Neuronal stem cell (in vitro differentiated cells): ENCODE measurements at regions not wholly inside any gene's neighbourhood (a gene's known extent, or its start where the extent isn't known, plus 50 kb on each side); places are given as distances from the start of the nearest gene placed in this dataset.

Experiments used
- DNase-seq: peaks from one replicate; pipeline ENCODE4 v3.0.0-alpha.2; 2013; ENCODE audit warnings: low spot score
- H2AFZ ChIP-seq: one replicate; pipeline ENCODE4 v1.6.1; 2013; ENCODE audit warnings: mild to moderate bottlenecking, low read length, inconsistent platforms
- H2AK5ac ChIP-seq: 2 replicates; pipeline ENCODE4 v1.6.1; 2013; ENCODE audit warnings: low read depth, mild to moderate bottlenecking, inconsistent platforms, low read length, moderate library complexity, mixed read lengths
- H2BK120ac ChIP-seq: 2 replicates; pipeline ENCODE4 v1.6.1; 2013; ENCODE audit warnings: low read depth, mild to moderate bottlenecking, inconsistent platforms, low read length, moderate library complexity, mixed read lengths
- H2BK12ac ChIP-seq: one replicate; pipeline ENCODE4 v1.6.1; 2013; ENCODE audit warnings: low read length, inconsistent platforms
- H2BK15ac ChIP-seq: 2 replicates; pipeline ENCODE4 v1.6.1; 2013; ENCODE audit warnings: mild to moderate bottlenecking, low read length, inconsistent platforms, mixed read lengths
- H2BK5ac ChIP-seq: one replicate; pipeline ENCODE4 v1.6.1; 2013; ENCODE audit warnings: inconsistent platforms, mild to moderate bottlenecking, low read length, moderate library complexity
- H3K14ac ChIP-seq: one replicate; pipeline ENCODE4 v1.6.1; 2013; ENCODE audit warnings: low read length, inconsistent platforms
- H3K18ac ChIP-seq: 2 replicates; pipeline ENCODE4 v1.6.1; 2013; ENCODE audit warnings: low read length, inconsistent platforms
- H3K23ac ChIP-seq: 2 replicates; pipeline ENCODE4 v1.6.1; 2013; ENCODE audit warnings: low read depth, mild to moderate bottlenecking, mixed read lengths, low read length, inconsistent platforms; ENCODE audit not compliant: poor library complexity
- H3K27ac ChIP-seq: replicated peaks from 3 replicates; pipeline ENCODE4 v1.5.1; 2013; ENCODE audit warnings: low read length, inconsistent platforms
- H3K27me3 ChIP-seq, 3 experiments: 2 replicates each; pipeline ENCODE4 v1.6.1; 2013; ENCODE audit warnings: low read length in 3 of 3, mild to moderate bottlenecking in 2 of 3, inconsistent platforms in 1 of 3, low read depth in 1 of 3, mixed read lengths in 1 of 3, moderate library complexity in 1 of 3; ENCODE audit not compliant: control insufficient read depth in 3 of 3, insufficient read depth in 3 of 3
- H3K36me3 ChIP-seq, 2 donors: replicated peaks in 1 of 2; 2 replicates each; pipeline ENCODE4 v1.6.1; 2013; ENCODE audit warnings: low read length in 2 of 2; ENCODE audit not compliant: control insufficient read depth in 2 of 2, insufficient read depth in 2 of 2
- H3K4ac ChIP-seq: 2 replicates; pipeline ENCODE4 v1.6.1; 2013; ENCODE audit warnings: inconsistent platforms, mild to moderate bottlenecking, low read length, moderate library complexity
- H3K4me1 ChIP-seq, 2 donors: 1 replicate in 1 of 2; 2 replicates in 1 of 2; pipeline ENCODE4 v1.6.1; 2013; ENCODE audit warnings: low read length in 2 of 2, low read depth in 1 of 2; ENCODE audit not compliant: control insufficient read depth in 2 of 2, insufficient read depth in 1 of 2
- H3K4me2 ChIP-seq: one replicate; pipeline ENCODE4 v1.6.1; 2013; ENCODE audit warnings: mild to moderate bottlenecking, low read length, inconsistent platforms; ENCODE audit not compliant: insufficient read depth, poor library complexity, severe bottlenecking
- H3K4me3 ChIP-seq, 2 donors: 2 replicates each; pipeline ENCODE4 v1.5.1; 2013; ENCODE audit warnings: low read length in 2 of 2, mild to moderate bottlenecking in 2 of 2, inconsistent platforms in 1 of 2, moderate library complexity in 1 of 2
- H3K79me1 ChIP-seq: one replicate; pipeline ENCODE4 v1.6.1; 2013; ENCODE audit warnings: low read depth, mild to moderate bottlenecking, inconsistent platforms, low read length, moderate library complexity
- H3K9ac ChIP-seq: one replicate; pipeline ENCODE4 v1.6.1; 2013; ENCODE audit warnings: mild to moderate bottlenecking, low read depth, low read length, inconsistent platforms; ENCODE audit not compliant: poor library complexity
- H3K9me3 ChIP-seq, 2 donors: replicated peaks in 1 of 2; 2 replicates each; pipeline versions ENCODE3 to v1.6.1; 2013; ENCODE audit warnings: low read length in 2 of 2, mild to moderate bottlenecking in 2 of 2, inconsistent platforms in 1 of 2, low read depth in 1 of 2, mixed read lengths in 1 of 2, moderate library complexity in 1 of 2; ENCODE audit not compliant: control insufficient read depth in 2 of 2, insufficient read depth in 1 of 2
- H4K8ac ChIP-seq: one replicate; pipeline ENCODE4 v1.6.1; 2013; ENCODE audit warnings: low read depth, mild to moderate bottlenecking, inconsistent platforms, low read length, moderate library complexity
- H4K91ac ChIP-seq: one replicate; pipeline ENCODE4 v1.6.1; 2013; ENCODE audit warnings: low read length, low read depth, mild to moderate bottlenecking, inconsistent platforms; ENCODE audit not compliant: poor library complexity
- WGBS, 2 donors: extraction: QIAGEN DNeasy Blood & Tissue Kit; methylation state at CpG; one replicate each; pipeline ENCODE4 v1.1.7; 2013; ENCODE audit warnings: missing lambda C conversion rate in 2 of 2, mixed read lengths in 1 of 2; ENCODE audit not compliant: insufficient read length in 2 of 2, insufficient replicate concordance in 1 of 2; ENCODE audit errors: extremely low coverage in 2 of 2; 5-methylcytosine and 5-hydroxymethylcytosine counted together

DNA sequence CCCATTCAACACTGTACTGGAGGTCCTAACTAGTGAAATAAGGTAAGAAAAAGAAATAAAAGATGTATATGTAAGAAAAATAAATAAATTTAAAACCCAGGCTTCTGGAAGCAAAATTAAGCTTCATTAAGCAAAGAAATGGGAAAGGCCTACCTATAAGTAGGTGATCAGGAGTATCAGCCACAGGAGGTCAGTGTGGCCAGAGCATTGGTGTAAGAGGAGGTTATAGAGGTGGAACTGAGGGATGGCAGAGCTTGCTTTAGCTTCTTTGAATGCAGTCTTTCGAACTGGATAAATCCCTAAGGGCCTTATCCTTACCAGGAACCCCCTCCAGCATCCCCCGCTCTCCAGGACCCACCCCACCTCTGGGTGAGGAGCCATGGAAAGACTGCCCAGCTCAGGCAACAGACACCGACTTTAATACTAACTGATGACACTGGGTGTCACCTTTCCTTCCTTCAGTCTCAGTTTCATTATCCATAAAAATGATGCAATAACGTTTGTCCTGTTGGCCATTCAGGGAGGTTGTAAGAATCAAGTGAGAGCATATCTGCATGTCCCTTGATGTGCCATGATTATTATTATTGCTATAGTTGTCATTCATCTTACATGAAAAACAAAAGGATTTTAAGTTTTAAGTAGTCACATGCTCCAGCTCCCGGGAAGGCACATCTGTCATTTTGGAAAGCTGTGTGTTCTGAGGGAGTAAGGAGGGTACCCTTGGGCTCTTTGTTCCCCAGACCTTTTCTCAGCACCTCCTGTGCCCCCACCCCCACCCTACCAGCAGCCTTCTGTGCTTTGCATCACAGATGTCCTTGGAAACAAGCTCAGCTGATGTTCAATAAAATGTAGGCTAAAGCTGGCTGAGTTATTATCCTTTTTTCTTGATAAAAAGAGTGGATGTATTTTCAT, 50.8 kb upstream of the CTNNA1 start:
- no peak overlapping the region for H3K27ac ChIP-seq
- H3K27me3 ChIP-seq = peaks cover 0 to 13% (median 0%) of the 10 kb centered on the region in 3 experiments
- H3K4me3 ChIP-seq = no peak overlapping the region
- H3K9ac ChIP-seq = no peak overlapping the region
- H3K4me1 ChIP-seq = peaks cover 3 to 4% of the 10 kb centered on the region in 2 donors
- H3K79me1 ChIP-seq = no peaks in the 10 kb centered on the region
- no peak overlapping the region for H2BK5ac ChIP-seq
- no peak overlapping the region for H2AK5ac ChIP-seq
- no peak overlapping the region for H3K4ac ChIP-seq
- WGBS, 2 donors = no CpG with 5 or more reads among the region's 5 CpGs
- H3K9me3 ChIP-seq = no peaks in the 10 kb centered on the region
- H3K23ac ChIP-seq = no peak overlapping the region
- no peak overlapping the region for H2BK12ac ChIP-seq
- no peak overlapping the region for H3K18ac ChIP-seq
- no peak overlapping the region for H3K14ac ChIP-seq
- no peak overlapping the region for H4K8ac ChIP-seq
- no peak for DNase-seq
- no peak overlapping the region for H2BK15ac ChIP-seq
- no peak overlapping the region for H3K4me2 ChIP-seq
- no peaks in the 10 kb centered on the region for H3K36me3 ChIP-seq
- peak overlapping the region; percentile 25 for H2AFZ ChIP-seq
- H2BK120ac ChIP-seq = no peak overlapping the region
- H4K91ac ChIP-seq = no peak overlapping the region

- H2BK5ac ChIP-seq = no peak overlapping the region
- no peaks in the 10 kb centered on the region for H3K79me1 ChIP-seq
- no peak overlapping the region for H2BK120ac ChIP-seq
- DNase-seq = no peak
- H3K4me1 ChIP-seq = peaks cover 3 to 4% of the 10 kb centered on the region in 2 donors
- no peak overlapping the region for H3K4me2 ChIP-seq
- peaks cover 0 to 15% (median 0%) of the 10 kb centered on the region in 3 experiments for H3K27me3 ChIP-seq
- H3K9ac ChIP-seq = no peak overlapping the region
- no peak overlapping the region for H4K91ac ChIP-seq
- no peak overlapping the region for H2BK15ac ChIP-seq
- H3K27ac ChIP-seq = no peak overlapping the region
- no peak overlapping the region for H3K4ac ChIP-seq
- H3K18ac ChIP-seq = no peak overlapping the region
- no peak overlapping the region for H3K14ac ChIP-seq
- no CpG with 5 or more reads among the region's 3 CpGs for WGBS, 2 donors
- H3K9me3 ChIP-seq = no peaks in the 10 kb centered on the region
- H4K8ac ChIP-seq = no peak overlapping the region
- H3K36me3 ChIP-seq = no peaks in the 10 kb centered on the region
- no peak overlapping the region for H2BK12ac ChIP-seq
- H2AFZ ChIP-seq = no peak overlapping the region
- no peak overlapping the region for H2AK5ac ChIP-seq
- H3K23ac ChIP-seq = no peak overlapping the region
- H3K4me3 ChIP-seq = no peak overlapping the region
Observed at GRCh38 chr5:138701678-138702077, 51.5 kb upstream of the CTNNA1 start.

GRCh38 chr5:138700581-138701362, 52.5 kb upstream of the CTNNA1 start:
- Histone ChIP-seq H3K27me3 (peaks cover 0 to 15% (median 0%) of the 10 kb centered on the region in 3 experiments), H3K18ac (no peak overlapping the region), H2BK5ac (no peak overlapping the region), H3K79me1 (no peaks in the 10 kb centered on the region), H2BK15ac (no peak overlapping the region), H3K23ac (no peak overlapping the region), H4K91ac (no peak overlapping the region), H3K4ac (no peak overlapping the region), H2AK5ac (no peak overlapping the region), H3K27ac (no peak overlapping the region), H2AFZ (no peak overlapping the region), H4K8ac (no peak overlapping the region), H3K4me2 (no peak overlapping the region), H2BK120ac (no peak overlapping the region), H3K9ac (no peak overlapping the region), H2BK12ac (no peak overlapping the region), H3K14ac (no peak overlapping the region), H3K4me3 (no peak overlapping the region), H3K36me3 (no peaks in the 10 kb centered on the region), H3K4me1 (peaks cover 3 to 5% of the 10 kb centered on the region in 2 donors), H3K9me3 (no peaks in the 10 kb centered on the region)
- no peak for DNase-seq
- no CpG with 5 or more reads among the region's 8 CpGs for WGBS, 2 donors

- Histone ChIP-seq H2AFZ (no peak overlapping the region), H2BK5ac (peak overlapping the region; percentile 7), H3K27me3 (peaks cover 0 to 15% (median 0%) of the 10 kb centered on the region in 3 experiments), H2BK15ac (no peak overlapping the region), H3K9ac (peak overlapping the region; percentile 31), H3K4me3 (no peak overlapping the region), H3K23ac (peak overlapping the region; percentile 92), H3K36me3 (no peaks in the 10 kb centered on the region), H3K4ac (no peak overlapping the region), H3K14ac (no peak overlapping the region), H2BK12ac (peak overlapping the region; percentile 85), H2AK5ac (peak overlapping the region; percentile 54), H3K79me1 (no peaks in the 10 kb centered on the region), H2BK120ac (no peak overlapping the region), H3K4me2 (no peak overlapping the region), H3K27ac (no peak overlapping the region), H4K8ac (no peak overlapping the region), H4K91ac (no peak overlapping the region), H3K4me1 (peaks cover 0 to 7% of the 10 kb centered on the region in 2 donors), H3K18ac (peak overlapping the region; percentile 52), H3K9me3 (no peaks in the 10 kb centered on the region)
- DNase-seq = no peak
- WGBS, 2 donors = no CpG with 5 or more reads among the region's 2 CpGs
Observed at GRCh38 chr5:138699482-138699881, 53.7 kb upstream of the CTNNA1 start.
